ENCODE measurements at regions not wholly inside any gene's neighbourhood (a gene's known extent, or its start where the extent isn't known, plus 50 kb on each side); places are given as distances from the start of the nearest gene placed in this dataset.

DNA sequence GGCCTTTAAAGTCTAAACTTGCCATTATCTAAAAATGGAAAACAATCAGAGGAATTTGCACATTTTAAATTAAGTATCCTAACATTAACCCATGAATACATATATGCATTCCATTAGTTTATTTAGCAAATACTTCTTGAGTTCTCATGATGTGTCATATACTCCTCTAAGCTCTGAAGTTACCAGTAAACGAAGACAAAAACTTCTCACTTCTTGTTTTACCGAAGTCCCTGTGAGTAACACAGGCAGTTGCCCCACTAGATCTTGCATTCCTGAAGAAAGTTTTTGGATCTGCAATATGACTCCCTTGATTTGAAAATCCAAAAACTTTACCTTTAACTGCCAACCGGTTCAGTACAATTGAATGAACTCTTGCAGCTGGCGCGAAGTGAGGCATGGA is 439.0 kb upstream of the MPDZ start:
- peaks cover 0 to 4% (median 0%) of the 10 kb centered on the region in 3 experiments for H3K9me3 ChIP-seq (ENCODE audit: control insufficient read depth in 2 of 3, low read length in 3 of 3)
- H3K27ac ChIP-seq (ENCODE audit: low read depth, low read length), result no peak overlapping the region
- intact Hi-C loops (cut with micrococcal nuclease), result no loop called here
- Mint-ChIP-seq H3K27ac (no peak overlapping the region), H3K4me1 (no peaks in the 10 kb centered on the region), H3K36me3 (no peaks in the 10 kb centered on the region), H3K27me3 (no peaks in the 10 kb centered on the region), H3K4me3 (no peak overlapping the region), H3K9me3 (peaks cover 0 to 17% (median 3%) of the 10 kb centered on the region in 11 donors)
- no peaks in the 10 kb centered on the region for H3K27me3 ChIP-seq (ENCODE audit: control insufficient read depth in 2 of 2, insufficient read depth in 2 of 2, low read length in 2 of 2)
- no peak overlapping the region for H3K4me3 ChIP-seq (ENCODE audit: low read length)
- DNase-seq, result no peak
- ChIA-PET CTCF (no interaction called here), POLR2A (no interaction called here)
- no peaks in the 10 kb centered on the region for H3K36me3 ChIP-seq (ENCODE audit: control insufficient read depth in 2 of 3, insufficient read depth in 3 of 3, low read length in 3 of 3)
- no peak for ATAC-seq
- no peaks in the 10 kb centered on the region for H3K4me1 ChIP-seq (ENCODE audit: control insufficient read depth in 2 of 2, insufficient read depth in 2 of 2, low read length in 2 of 2)

DNA sequence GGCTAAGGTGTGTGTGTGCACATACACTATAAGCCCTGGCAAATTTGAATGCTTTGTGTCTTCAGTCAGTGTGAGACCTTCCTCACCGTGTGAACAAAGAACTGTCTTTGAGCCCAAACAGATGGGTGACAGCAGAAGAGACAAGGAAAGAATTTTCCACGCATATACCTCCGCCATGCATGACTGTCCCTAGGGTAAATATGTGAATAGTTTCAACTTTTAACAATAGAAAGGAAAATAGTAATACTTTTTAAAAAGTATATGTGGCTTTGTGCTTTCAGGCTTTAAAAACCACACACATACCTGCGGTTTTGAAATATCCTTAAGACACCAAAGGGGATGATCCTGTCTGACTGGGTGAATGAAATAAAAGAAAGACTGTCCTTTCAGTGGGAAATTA is 438.6 kb upstream of the MPDZ start:
- no peak overlapping the region for H3K27ac Mint-ChIP-seq
- H3K27me3 Mint-ChIP-seq, result no peaks in the 10 kb centered on the region
- H3K4me1 ChIP-seq (ENCODE audit: control insufficient read depth in 2 of 2, insufficient read depth in 2 of 2, low read length in 2 of 2), result no peaks in the 10 kb centered on the region
- ATAC-seq (no peak), DNase-seq (no peak)
- H3K36me3 ChIP-seq (ENCODE audit: control insufficient read depth in 2 of 3, insufficient read depth in 3 of 3, low read length in 3 of 3), result no peaks in the 10 kb centered on the region
- H3K27ac ChIP-seq (ENCODE audit: low read depth, low read length), result no peak overlapping the region
- ChIA-PET CTCF (no interaction called here), POLR2A (no interaction called here)
- H3K4me3 Mint-ChIP-seq, result no peak overlapping the region
- intact Hi-C loops (cut with micrococcal nuclease), result no loop called here
- no peaks in the 10 kb centered on the region for H3K36me3 Mint-ChIP-seq
- no peak overlapping the region for H3K4me3 ChIP-seq (ENCODE audit: low read length)
- H3K4me1 Mint-ChIP-seq, result no peaks in the 10 kb centered on the region
- peaks cover 0 to 19% (median 1%) of the 10 kb centered on the region in 11 donors for H3K9me3 Mint-ChIP-seq
- no peaks in the 10 kb centered on the region for H3K27me3 ChIP-seq (ENCODE audit: control insufficient read depth in 2 of 2, insufficient read depth in 2 of 2, low read length in 2 of 2)
- peaks cover 0 to 4% (median 0%) of the 10 kb centered on the region in 3 experiments for H3K9me3 ChIP-seq (ENCODE audit: control insufficient read depth in 2 of 3, low read length in 3 of 3)

DNA sequence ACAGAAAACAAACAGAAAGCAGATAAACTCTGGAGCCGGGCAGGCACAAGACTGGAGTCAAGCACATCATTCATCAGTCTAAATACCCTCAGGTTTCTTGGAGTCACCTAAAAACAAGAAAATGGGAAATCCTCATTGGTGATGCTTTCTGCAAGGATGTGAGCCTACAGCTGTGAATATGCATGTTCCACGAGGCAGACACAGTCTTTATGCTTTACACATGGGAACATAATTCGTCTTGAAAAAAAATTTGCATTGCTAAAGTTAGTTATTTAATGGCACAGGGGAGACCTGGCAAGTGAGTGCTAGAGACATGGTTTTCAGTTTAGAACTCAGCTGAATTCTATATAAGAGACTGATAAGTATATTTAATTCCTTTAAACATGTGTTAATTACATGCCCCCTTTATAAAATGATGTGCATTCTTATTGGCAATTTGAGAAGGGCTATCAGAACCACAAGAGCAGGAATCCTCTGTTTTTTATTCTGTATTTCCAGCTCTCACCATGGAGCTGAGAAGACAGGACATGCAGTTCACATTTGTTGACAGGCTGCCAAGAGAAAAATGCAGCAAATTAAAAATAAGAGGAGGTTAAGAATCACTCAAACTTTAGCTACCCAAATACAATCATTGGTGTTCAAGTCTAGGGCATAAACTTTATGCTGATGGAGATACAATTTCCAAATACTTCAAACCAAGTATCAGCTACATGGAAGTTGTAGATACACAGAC is 438.0 kb upstream of the MPDZ start:
- POLR2A ChIA-PET, result no interaction called here
- DNase-seq (no peak), ATAC-seq (no peak)
- Mint-ChIP-seq H3K36me3 (no peaks in the 10 kb centered on the region), H3K27ac (no peak overlapping the region), H3K27me3 (no peaks in the 10 kb centered on the region), H3K4me3 (no peak overlapping the region), H3K4me1 (no peaks in the 10 kb centered on the region), H3K9me3 (peaks cover 0 to 20% (median 1%) of the 10 kb centered on the region in 11 donors)
- no peaks in the 10 kb centered on the region for H3K27me3 ChIP-seq (ENCODE audit: control insufficient read depth in 2 of 2, insufficient read depth in 2 of 2, low read length in 2 of 2)
- no peaks in the 10 kb centered on the region for H3K4me1 ChIP-seq (ENCODE audit: control insufficient read depth in 2 of 2, insufficient read depth in 2 of 2, low read length in 2 of 2)
- no peaks in the 10 kb centered on the region for H3K36me3 ChIP-seq (ENCODE audit: control insufficient read depth in 2 of 3, insufficient read depth in 3 of 3, low read length in 3 of 3)
- CTCF ChIA-PET, result no interaction called here
- no peak overlapping the region for H3K27ac ChIP-seq (ENCODE audit: low read depth, low read length)
- peaks cover 0 to 4% (median 0%) of the 10 kb centered on the region in 3 experiments for H3K9me3 ChIP-seq (ENCODE audit: control insufficient read depth in 2 of 3, low read length in 3 of 3)
- intact Hi-C loops (cut with micrococcal nuclease), result no loop called here
- H3K4me3 ChIP-seq (ENCODE audit: low read length), result no peak overlapping the region

DNA sequence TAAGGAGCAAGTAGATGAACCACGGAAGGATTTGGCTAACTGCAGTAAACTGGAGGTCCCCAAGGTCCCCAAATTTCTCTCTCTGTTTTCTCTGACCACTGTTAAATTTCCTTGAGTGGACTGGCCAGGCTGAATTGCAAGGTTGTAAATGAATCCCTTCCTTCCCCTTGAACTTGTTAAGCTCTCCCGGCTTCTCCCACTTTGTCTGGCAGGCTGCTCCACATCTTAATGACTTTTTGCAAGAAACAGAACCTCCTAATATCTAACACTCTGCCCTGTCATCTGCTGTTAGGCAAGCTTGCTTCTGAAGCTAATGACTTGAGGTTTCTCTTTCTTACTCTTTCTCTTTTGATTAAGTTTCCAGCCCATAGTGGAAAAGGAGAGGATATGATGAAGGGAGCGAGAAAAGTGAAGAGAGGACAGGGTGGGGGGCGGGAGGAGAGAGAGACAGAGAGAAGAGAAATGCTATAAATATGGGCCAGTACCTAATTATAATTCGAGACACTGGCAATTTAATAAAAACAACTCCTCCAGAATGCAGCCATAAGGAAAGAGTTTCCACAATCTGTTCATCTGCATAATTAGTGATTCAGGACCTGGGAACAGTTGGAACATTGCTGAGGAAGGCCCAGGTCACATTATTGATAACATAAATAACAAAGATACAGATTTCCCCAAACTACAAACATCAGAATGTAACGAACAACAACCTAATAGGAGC is 437.3 kb upstream of the MPDZ start:
- Mint-ChIP-seq H3K4me3 (no peak overlapping the region), H3K9me3 (peaks cover 0 to 17% (median 0%) of the 10 kb centered on the region in 11 donors), H3K36me3 (no peaks in the 10 kb centered on the region), H3K4me1 (no peaks in the 10 kb centered on the region), H3K27ac (no peak overlapping the region), H3K27me3 (no peaks in the 10 kb centered on the region)
- ChIA-PET POLR2A (no interaction called here), CTCF (no interaction called here)
- no peaks in the 10 kb centered on the region for H3K4me1 ChIP-seq (ENCODE audit: control insufficient read depth in 2 of 2, insufficient read depth in 2 of 2, low read length in 2 of 2)
- intact Hi-C loops (cut with micrococcal nuclease), result no loop called here
- H3K4me3 ChIP-seq (ENCODE audit: low read length), result no peak overlapping the region
- no peak overlapping the region for H3K27ac ChIP-seq (ENCODE audit: low read depth, low read length)
- ATAC-seq (no peak), DNase-seq (no peak)
- no peaks in the 10 kb centered on the region for H3K36me3 ChIP-seq (ENCODE audit: control insufficient read depth in 2 of 3, insufficient read depth in 3 of 3, low read length in 3 of 3)
- peaks cover 0 to 4% (median 0%) of the 10 kb centered on the region in 3 experiments for H3K9me3 ChIP-seq (ENCODE audit: control insufficient read depth in 2 of 3, low read length in 3 of 3)
- no peaks in the 10 kb centered on the region for H3K27me3 ChIP-seq (ENCODE audit: control insufficient read depth in 2 of 2, insufficient read depth in 2 of 2, low read length in 2 of 2)

DNA sequence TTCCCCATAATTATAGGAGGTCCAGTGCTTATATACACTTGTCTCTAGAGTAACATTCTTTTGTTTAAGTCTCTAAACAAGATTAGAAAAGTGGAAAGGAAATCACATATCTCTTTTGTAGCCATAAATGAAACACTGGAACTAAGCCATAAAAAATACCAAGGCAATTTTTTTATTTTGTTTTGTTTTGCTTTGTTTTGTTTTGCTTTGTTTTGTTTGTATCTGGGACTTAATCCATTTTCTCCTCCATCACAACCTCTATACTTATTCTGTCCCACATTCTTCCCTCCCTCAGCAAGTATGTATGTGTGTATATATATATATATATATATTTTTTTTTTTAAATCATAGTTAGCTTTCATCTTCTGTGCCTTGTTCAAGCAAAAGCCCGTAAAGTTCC is 436.6 kb upstream of the MPDZ start:
- no peaks in the 10 kb centered on the region for H3K4me1 Mint-ChIP-seq
- Histone ChIP-seq H3K27ac (ENCODE audit: low read depth, low read length) (no peak overlapping the region), H3K9me3 (ENCODE audit: control insufficient read depth in 2 of 3, low read length in 3 of 3) (peaks cover 0 to 4% (median 0%) of the 10 kb centered on the region in 3 experiments), H3K36me3 (ENCODE audit: control insufficient read depth in 2 of 3, insufficient read depth in 3 of 3, low read length in 3 of 3) (no peaks in the 10 kb centered on the region), H3K27me3 (ENCODE audit: control insufficient read depth in 2 of 2, insufficient read depth in 2 of 2, low read length in 2 of 2) (no peaks in the 10 kb centered on the region), H3K4me3 (ENCODE audit: low read length) (no peak overlapping the region), H3K4me1 (ENCODE audit: control insufficient read depth in 2 of 2, insufficient read depth in 2 of 2, low read length in 2 of 2) (no peaks in the 10 kb centered on the region)
- no peaks in the 10 kb centered on the region for H3K27me3 Mint-ChIP-seq
- H3K9me3 Mint-ChIP-seq, result peaks cover 0 to 14% (median 1%) of the 10 kb centered on the region in 11 donors
- ChIA-PET POLR2A (no interaction called here), CTCF (no interaction called here)
- DNase-seq, result no peak
- intact Hi-C loops (cut with micrococcal nuclease), result no loop called here
- no peak for ATAC-seq
- no peak overlapping the region for H3K4me3 Mint-ChIP-seq
- no peak overlapping the region for H3K27ac Mint-ChIP-seq
- H3K36me3 Mint-ChIP-seq, result no peaks in the 10 kb centered on the region

DNA sequence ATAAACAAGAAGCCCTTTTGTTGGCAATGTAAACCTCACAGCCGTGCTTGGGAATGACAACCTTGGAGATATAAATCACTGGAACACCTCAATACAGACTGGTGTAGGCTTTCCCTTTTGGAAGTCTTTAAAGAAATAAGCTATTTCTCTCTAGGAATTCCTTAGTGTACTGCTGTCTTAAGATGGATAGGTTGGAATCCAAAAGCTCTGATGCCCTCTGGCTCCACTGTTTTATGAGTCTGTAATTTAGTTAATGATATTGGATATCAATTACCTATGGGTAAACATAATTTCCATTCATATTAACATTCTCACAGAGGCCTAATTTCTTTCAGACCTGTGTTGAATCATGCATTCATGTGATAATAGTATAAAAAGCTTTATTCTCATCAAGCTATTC is 435.9 kb upstream of the MPDZ start:
- H3K9me3 ChIP-seq (ENCODE audit: control insufficient read depth in 2 of 3, low read length in 3 of 3), result peaks cover 0 to 4% (median 0%) of the 10 kb centered on the region in 3 experiments
- H3K4me1 ChIP-seq (ENCODE audit: control insufficient read depth in 2 of 2, insufficient read depth in 2 of 2, low read length in 2 of 2), result no peaks in the 10 kb centered on the region
- Mint-ChIP-seq H3K4me3 (no peak overlapping the region), H3K27me3 (no peaks in the 10 kb centered on the region), H3K27ac (no peak overlapping the region), H3K4me1 (no peaks in the 10 kb centered on the region), H3K9me3 (peaks cover 0 to 16% (median 3%) of the 10 kb centered on the region in 11 donors), H3K36me3 (peaks cover 0 to 1% (median 0%) of the 10 kb centered on the region in 5 donors)
- H3K4me3 ChIP-seq (ENCODE audit: low read length), result no peak overlapping the region
- ATAC-seq (no peak), DNase-seq (no peak)
- ChIA-PET CTCF (no interaction called here), POLR2A (no interaction called here)
- no peaks in the 10 kb centered on the region for H3K27me3 ChIP-seq (ENCODE audit: control insufficient read depth in 2 of 2, insufficient read depth in 2 of 2, low read length in 2 of 2)
- intact Hi-C loops (cut with micrococcal nuclease), result no loop called here
- no peaks in the 10 kb centered on the region for H3K36me3 ChIP-seq (ENCODE audit: control insufficient read depth in 2 of 3, insufficient read depth in 3 of 3, low read length in 3 of 3)
- H3K27ac ChIP-seq (ENCODE audit: low read depth, low read length), result no peak overlapping the region
